ENCODE measurements at regions not wholly inside any gene's neighbourhood (a gene's known extent, or its start where the extent isn't known, plus 50 kb on each side); places are given as distances from the start of the nearest gene placed in this dataset.
"Not testable (repeated sequence)": the region's sequence is repeated elsewhere in the genome, so short reads cannot be mapped to it uniquely, and the experiment has no call there.

DNA sequence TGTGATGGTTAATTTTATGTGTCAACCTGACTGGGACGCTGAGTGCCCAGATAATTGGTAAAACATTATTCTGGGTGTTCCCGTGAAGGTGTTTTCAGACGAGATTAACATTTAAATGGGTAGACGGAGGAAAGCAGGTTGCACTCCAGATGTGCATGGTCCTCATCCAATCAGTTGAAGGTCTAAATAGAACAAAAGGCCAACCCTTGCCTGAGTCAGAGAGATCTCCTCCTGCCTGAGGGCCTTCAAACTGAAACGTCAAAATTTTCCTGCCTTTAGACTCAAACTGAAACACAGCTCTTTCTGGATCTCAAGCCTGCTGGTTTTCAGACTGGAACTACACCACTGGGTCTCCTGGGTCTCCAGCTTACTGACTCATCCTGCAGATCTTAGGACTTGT, 73.5 kb downstream of the NPIPA8 start:
- not testable (repeated sequence) for DNase-seq

DNA sequence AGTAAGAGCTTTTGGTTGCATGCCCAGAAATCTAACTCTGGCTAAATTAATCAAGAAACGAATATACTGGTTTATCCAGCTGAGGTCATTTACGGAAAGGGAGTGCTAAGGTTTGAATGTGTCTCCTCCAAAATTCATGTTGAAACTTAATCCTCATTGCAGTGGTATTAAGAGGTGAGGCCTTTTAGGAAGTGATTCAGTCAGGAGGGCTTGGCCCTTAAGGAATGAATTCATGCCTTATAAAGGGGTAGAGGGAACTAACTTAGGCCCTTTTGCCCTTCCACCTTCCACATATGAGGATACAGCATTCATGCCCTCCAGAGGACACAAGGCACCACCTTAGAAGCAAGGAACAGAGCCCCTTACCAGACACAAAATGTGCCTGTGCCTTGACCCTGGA, 74.7 kb downstream of the NPIPA8 start:
- not testable (repeated sequence) for DNase-seq

DNA sequence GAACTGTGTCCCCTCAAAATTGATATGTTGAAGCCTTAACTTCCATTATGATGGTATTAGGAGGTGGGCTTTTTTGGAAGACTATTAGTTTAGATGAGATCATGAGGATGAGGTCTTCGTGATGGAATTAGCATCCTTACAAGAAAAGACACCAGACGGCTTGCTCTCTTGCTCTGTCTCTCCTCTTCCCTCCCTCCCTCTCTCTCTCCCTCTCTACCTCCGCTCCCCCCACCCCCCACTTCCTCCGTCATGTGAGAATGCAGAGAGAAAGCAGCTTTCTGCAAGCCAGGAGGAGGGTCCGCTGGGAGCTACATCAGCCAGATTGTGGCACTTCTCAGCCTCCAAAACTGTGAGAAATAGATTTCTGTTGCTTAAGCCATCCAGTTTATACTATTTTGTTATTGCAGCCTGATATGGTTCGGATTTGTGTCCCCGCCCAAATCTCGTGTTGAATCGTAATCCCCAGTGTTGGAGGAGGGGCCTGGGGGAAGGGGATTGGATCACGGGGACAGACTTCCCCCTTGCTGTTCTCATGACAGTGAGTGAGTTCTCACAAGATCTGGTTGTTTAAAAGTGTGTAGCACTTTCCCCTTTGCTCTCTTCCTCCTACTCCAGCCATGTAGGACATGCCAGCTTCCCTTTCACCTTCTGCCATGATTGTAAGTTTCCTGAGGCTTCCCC, 76.9 kb downstream of the NPIPA8 start:
- DNase-seq = not testable (repeated sequence)

DNA sequence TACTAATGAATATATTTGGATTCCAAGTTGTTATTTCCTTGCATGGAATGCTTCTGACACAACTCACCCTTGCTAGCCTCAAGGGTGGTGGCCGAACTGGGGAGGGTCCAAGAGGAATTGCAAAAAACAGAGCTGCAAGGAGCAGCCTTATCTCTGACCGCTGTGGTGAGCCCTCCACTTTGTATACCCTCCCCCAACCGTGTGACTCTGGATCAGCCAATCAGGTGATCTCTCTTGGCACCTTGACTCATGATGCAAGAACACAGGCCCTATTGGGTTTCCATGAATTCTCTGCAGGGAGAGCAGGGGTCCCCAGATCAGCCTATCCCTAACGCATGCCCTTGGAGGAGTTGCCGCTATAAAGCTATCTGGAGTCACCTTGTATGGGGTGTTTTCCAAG, 83.6 kb downstream of the NPIPA8 start:
- DNase-seq = not testable (repeated sequence)

DNA sequence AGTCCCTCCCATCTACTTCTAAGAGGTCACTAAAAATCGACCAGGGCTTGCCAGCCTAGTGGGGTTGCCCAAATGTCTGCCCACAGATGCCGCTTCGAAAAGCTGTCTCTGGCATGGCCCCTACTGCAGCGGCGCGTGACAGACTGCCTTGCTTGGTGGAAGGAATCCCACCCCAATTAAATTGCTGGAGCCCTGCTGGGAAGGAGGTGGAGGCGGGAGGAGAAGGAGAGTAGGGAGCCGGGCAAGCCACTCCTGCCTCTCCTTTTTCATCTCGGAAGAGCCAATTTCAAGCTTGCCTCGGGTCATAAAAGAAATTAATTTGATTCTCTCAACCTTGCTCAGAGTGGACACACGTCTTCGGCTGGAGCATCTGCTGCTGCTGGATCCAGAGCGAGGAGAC, 106.0 kb downstream of the NPIPA8 start:
- DNase-seq = not testable (repeated sequence)

DNA sequence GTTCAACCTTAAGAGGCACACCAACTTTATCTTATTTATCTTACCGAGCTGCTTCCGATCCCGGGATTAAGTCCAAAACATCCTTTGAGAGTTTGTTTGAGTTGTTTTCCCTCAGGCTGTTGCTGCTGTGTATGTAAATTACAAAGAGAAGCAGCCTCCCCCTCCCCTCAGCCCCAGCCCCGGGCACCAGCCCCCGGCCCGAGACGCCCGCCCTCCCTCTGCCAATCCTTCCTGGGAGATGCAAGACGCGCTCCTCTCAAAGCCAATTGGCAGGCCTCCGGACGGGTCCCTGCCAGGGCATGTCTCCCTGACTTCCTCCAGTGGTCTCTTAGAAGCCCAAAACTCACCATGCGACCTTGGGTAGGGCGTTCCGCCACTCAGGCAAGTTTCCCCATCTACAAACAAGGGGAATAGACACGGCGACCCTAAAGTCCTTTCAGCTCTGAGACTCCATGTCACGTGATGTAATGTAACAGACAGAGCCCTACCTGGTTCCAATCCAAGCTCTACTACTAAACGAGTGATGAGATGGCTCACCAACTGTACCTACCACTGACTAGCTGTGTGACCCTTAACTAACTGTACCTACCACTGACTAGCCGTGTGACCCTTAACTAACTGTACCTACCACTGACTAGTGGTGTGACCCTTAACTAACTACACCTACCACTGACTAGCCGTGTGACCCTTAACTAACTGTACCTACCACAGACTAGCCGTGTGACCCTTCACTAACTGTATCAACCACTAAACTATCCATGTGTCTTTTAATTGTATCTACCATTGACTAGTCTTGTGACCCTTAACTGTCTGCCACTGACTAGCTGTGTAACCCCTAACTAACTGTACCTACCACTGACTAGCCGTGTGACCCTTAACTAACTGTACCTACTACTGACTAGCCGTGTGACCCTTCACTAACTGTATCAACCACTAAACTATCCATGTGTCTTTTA, 114.2 kb downstream of the NPIPA8 start:
- not testable (repeated sequence) for DNase-seq

DNA sequence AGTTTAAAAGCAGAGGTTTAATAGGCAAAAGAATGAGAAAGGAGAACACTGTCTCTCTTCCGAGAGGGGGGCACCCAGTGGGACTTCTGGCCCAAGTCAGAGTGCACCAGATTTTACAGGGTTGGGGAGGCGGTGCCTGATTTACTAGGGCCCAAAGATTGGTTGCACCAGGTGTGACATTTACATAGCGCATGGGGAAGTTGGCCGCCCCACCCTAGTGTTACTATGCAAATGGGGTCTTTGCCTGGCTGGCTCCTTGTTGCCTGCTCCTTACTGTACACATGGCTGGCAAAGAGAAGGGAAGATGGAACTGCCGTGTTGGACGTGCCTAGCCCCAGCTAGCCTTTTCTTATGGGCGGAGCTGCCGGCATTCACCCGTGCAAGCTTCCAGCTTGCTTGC, 118.8 kb downstream of the NPIPA8 start:
- not testable (repeated sequence) for DNase-seq

DNA sequence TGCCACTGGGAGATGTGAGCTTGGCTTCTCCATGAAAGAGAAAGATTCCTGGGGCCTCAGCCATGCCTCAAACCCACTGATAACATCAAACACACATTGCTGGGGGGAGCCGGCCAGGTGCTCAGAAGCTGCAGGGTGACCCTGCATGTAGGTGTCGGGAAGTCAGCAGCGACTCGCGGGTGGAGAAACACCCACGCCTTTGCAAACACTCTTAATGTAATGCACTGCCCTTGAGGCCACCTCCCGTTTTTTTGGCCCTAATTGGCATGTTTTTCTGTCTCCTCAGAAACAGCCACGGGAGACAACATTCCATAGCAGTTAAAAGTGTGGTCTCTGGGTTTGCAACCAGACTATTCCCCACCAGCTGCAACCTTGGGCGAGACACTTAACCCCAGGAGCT, 119.7 kb downstream of the NPIPA8 start:
- not testable (repeated sequence) for DNase-seq

DNA sequence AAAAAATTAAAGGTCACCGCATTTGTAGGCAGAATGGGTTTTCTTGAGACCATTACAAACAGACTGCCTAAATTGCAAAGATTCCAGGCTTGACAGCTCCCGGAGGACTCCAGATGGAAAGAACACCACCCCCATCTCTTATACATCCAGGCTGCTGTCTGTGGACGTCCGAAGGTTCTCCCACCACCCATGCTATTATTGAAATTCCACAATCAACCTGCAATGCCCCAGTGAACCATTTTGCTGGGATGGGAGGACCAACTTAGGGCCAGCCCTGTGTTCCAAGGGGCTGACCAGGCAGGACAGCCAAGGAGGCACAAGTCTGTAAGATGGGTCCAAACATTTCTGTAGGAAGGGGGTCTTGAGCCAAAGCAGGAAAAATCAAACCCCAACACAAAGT, 122.7 kb downstream of the NPIPA8 start:
- not testable (repeated sequence) for DNase-seq

DNA sequence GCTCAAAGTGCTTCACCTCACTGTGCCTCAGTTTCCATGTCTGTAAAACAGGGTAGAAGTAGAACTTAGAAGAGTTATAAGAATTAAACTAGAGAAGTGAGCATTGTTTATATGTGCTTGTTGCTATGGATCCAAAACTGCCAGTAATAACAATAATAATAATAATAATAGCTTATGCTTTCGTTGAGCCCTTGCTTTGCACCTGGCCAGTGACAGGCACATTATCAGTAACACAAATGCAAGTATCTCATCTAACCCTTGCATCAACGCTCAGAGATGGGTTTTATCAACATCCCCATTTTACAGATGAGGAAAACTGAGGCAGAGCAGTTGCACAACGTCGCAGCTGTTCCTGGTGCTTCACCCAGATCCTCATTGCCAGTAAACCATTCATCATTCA, 125.0 kb downstream of the NPIPA8 start:
- not testable (repeated sequence) for DNase-seq

DNA sequence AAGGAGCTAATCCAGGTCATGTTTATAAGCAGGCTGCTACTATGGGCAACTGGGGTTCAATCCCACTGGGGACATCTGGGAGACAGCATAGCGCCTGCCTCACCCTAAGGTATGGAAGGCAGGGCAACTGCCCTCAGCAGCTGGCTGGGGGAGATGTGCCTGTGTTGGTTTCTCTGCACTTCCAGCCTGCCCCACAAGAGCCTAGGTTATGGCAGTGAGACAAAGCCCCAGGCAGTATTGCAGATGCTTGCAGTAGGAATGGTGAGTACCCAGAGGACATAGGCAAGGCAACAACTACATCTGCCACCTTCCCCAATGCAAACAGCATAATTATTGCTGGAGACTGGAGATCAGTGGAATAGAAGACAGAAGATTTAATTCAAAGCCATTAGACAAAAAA, 131.8 kb downstream of the NPIPA8 start:
- not testable (repeated sequence) for DNase-seq

DNA sequence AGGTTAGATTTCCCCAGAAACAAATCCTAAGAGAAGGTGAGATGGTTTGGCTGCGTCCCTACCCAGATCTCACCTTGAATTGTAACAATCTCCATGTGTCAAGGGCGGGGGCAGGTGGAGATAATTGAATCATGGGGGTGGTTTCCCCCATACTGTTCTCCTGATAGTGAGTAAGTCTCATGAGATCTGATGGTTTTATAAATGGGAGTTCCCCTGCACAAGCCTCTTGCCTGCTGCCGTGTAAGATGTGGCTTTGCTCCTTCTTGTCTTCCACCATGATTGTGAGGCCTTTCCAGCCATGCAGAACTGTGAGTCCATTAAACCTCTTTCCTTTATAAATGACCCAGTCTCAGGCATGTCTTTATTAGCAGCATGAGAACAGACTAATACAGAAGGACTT, 132.2 kb downstream of the NPIPA8 start:
- DNase-seq = not testable (repeated sequence)

DNA sequence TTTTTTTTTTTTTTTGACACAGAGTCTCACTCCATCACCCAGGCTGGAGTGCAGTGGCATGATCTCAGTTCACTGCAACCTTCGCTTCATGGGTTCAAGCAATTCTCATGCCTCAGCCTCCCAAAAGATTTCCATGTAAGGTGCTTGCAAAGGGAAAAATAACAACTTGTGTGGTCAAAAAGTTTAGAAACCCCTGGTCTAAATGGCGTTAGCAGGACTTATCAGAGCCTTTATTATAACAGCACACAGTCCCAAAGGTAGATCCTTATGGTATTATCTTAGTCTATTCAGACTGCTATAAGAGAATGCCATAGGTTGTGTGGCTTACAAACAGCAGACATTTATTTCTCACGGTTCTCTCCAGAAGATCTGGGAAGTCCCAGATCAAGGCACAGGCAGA, 135.0 kb downstream of the NPIPA8 start:
- not testable (repeated sequence) for DNase-seq

DNA sequence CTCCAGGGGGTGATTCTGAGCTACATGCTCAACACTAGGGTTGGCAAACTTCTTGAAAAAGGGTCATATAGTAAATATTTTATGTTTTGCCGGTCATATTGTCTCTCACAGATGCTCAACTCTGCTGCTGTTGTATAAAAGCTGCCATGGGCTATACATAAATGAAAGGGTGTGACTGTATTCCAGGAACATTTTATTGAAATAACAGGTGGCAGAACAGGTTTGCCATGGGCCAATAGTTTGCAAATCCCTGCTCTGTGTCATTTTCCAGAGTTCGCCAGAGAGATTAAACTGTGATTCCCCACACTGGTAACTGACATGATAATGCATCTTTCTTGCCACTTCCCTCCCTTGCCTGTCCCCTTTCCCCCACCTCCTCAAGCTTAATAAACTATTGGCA, 144.1 kb downstream of the NPIPA8 start:
- not testable (repeated sequence) for DNase-seq

DNA sequence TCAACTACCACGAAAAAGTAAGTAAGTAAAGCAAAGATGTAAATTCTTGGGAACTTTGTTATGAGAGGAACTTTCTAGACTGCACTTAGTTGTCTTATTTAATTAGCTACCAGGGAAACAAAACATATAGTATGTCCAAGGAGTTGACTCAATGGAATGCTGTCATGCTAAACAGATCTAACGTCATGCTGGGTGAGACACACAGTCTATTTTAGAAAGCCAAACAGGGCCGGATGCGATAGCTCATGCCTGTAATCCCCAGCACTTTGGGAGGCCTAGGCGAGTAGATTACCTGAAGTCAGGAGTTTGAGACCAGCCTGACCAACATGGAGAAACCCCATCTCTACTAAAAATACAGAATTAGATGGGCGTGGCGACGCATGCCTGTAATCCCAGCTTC, 146.4 kb downstream of the NPIPA8 start:
- not testable (repeated sequence) for DNase-seq

DNA sequence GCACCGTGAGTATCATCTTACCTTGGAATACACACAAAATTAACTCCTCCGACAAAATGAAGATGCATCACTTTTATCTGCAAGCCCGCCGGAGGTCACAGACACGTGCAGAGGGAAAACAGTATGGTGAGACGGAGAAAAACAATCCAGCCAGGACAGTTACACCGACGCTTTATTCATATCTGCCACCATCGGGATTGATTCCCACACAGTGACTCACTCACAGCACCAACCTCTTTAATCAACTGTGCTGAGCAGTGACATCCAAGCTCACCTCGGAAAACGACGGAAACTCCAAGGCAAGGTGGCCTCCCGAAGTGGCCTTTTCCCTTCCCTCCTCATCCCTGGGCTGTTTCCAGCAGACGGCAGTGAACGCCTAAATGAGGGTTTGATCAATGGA, 151.8 kb downstream of the NPIPA8 start:
- not testable (repeated sequence) for DNase-seq

DNA sequence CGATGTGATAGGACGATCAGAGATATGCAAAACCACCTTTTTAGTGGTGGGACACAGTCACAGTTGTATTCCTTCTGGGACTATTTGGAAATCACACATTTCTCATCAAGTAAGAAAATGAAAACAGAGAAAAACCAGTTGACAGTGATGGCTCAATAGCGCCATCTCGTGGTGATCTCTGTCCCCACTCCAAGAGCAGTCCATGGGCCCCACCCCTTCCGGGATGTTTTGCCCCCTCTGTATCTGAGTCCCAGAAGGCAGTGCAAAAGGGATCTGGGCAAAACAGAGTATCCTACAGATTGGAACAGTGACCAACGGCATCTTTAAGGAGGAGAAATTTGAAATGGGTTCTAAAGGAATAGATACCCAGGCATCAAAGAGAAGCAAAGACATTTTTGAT, 155.5 kb downstream of the NPIPA8 start:
- not testable (repeated sequence) for DNase-seq

DNA sequence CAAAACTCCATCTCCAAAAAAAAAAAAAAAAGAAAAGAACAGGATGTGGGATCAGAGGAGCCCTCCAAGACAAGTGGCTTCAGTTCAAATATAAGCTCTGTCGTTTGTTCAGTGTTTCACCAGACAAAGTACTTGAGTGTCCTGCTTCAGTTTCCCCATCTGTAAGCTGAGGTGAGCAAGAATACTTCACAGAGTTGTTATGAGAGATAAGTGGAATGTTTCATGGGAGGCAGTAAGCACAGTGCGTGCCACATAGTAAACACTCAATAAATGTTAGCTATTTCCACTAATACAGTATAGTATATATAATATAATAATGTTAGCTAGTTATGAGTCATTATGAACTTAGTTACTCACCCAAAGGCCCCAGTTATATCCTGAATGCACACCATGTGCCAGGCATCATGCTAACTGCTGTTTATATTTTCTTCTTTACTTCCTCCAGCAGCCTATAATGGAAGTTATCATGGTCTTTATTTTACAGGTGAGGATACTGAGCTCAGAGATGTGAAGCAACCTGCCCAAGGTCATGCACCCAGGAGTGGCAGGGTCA, 162.5 kb downstream of the NPIPA8 start:
- DNase-seq = not testable (repeated sequence)

DNA sequence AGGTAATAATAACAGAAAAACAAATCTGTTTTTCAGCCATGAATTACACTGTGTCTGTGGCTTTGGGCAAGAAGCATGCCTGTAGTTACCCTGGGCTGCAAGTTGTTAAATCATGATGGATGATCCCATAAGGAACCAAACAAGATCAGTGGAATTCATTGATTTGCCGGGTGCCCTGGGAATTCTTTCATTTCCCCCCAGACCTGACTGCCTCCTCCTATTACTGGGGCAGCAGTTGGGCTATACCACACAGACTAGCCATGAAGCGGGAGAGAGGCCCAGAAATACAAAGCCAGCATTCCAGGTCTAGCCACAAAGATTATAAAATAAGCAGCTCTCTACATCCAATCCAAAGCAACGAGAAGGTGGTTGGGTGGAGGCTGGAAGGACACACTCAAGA, 174.2 kb downstream of the NPIPA8 start:
- not testable (repeated sequence) for DNase-seq

DNA sequence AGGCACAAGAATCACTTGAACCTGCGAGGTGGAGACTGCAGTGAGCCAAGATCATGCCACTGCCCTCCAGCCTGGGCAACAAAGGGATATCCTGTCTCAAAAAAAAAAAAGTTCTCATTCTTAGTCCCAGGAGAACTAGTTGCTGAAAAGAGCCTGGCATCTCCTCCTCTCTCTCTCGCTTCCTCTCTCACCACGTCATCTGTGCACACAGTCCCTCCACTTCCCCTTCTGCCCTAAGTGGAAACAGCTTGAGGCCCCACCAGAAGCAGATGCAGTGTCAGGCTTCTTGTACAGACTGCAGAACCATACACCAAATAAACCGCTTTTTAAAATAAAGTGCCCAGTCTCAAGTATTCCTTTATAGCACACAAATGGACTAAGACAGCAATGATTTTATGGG, 175.3 kb downstream of the NPIPA8 start:
- DNase-seq = not testable (repeated sequence)

DNA sequence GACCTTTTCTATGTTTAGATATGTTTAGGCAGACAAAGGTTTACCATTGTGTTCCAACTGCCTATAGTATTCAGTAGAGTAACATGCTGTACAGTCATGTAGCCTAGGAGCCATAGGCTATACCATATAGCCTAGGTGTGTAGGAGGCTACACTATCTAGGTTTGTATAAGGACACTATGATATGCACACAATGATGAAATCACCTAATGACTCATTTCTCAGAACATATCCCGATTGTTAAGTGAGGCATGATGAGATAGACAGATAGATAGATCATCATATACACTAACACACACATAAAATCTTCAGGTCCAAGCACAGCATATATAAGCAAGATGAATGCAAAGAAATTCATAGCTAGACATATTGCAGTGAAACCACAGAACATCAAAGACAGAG, 177.4 kb downstream of the NPIPA8 start:
- not testable (repeated sequence) for DNase-seq

DNA sequence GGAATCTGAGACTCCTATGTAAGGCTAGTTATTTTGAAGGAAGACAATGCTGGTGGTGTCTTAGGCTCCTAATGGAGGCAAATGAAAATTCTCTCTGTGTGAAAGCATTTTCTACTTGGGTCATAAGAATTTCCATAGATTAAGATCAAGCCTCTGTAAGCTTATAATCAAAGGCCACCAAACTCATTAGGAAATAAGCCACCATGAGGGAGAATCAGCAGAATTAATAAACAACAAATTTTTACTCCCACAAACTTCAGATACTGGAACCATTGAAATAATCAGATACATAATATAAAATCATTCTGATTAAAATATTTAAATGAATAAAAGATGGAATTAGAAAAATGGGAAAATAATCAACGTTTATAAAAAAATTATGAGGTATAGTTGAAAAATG, 178.7 kb downstream of the NPIPA8 start:
- DNase-seq = not testable (repeated sequence)

DNA sequence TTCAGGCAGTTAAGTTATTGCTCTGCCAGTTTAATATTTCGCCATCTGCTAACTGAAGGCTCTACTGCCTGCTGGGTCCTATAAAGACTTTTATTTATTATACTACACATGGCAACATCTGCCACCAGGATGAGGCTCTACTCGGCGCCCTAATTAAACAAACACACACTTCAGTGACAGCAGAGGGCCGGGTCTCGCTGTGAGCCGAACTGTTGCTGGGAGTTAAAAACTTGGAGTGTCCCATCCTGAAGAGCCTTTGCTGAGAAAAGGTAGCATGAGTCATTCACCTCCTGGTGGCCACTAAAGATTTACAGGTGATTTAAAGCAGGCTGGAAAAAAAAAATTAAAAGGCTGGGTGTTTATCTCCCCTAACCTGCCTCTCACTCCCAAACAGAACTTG, 183.7 kb downstream of the NPIPA8 start:
- not testable (repeated sequence) for DNase-seq

DNA sequence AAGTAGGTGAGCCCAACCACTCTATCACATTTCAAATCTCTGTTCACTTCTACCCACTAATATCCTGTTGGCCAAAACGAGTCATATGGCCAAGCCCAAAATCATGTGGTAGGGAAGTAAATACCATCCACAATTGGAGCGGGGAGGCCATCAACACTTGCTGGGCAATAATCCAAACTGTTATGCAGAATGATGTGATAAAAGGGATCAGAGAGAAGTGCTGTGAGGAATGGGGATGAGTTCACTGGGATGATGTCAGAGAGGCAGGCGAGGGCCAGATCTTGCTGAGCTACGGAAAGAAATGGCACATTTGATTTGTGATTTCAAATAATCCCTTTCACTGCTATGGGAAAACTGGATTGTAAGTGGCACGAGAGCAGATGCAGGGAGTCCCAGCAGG, 188.4 kb downstream of the NPIPA8 start:
- DNase-seq = not testable (repeated sequence)
